BLaER1 (cell line): ENCODE measurements at regions not wholly inside any gene's neighbourhood (a gene's known extent, or its start where the extent isn't known, plus 50 kb on each side); places are given as distances from the start of the nearest gene placed in this dataset.

Source experiments
- H3K27ac ChIP-seq: shearing (Covaris generic); formaldehyde crosslinking; 2 replicates; pipeline ENCODE4 v1.8.1; 2022
- H3K27me3 ChIP-seq: shearing (Covaris generic); formaldehyde crosslinking; 2 replicates; pipeline ENCODE4 v1.8.1; 2022
- H3K36me3 ChIP-seq: shearing (Covaris generic); formaldehyde crosslinking; 2 replicates; pipeline ENCODE4 v1.8.1; 2022
- H3K4me1 ChIP-seq: shearing (Covaris generic); formaldehyde crosslinking; 2 replicates; pipeline ENCODE4 v1.8.1; 2022
- H3K4me2 ChIP-seq: shearing (Covaris generic); formaldehyde crosslinking; 2 replicates; pipeline ENCODE4 v1.8.1; 2022
- H3K4me3 ChIP-seq: shearing (Covaris generic); formaldehyde crosslinking; 2 replicates; pipeline ENCODE4 v1.8.1; 2022
- H3K9ac ChIP-seq: shearing (Covaris generic); formaldehyde crosslinking; 2 replicates; pipeline ENCODE4 v1.8.1; 2022
- H3K9me3 ChIP-seq: shearing (Covaris generic); formaldehyde crosslinking; 2 replicates; pipeline ENCODE4 v1.8.1; 2022
- H4K20me1 ChIP-seq: shearing (Covaris generic); formaldehyde crosslinking; 2 replicates; pipeline ENCODE4 v1.8.1; 2022
- Cebpa-rat ChIP-seq: shearing (Covaris generic); IDR thresholded peaks from 2 replicates; pipeline ENCODE4 v1.8.1; 2022

GRCh38 chr1:5597991-5598823 lies 394.0 kb downstream of the NPHP4 start:
- Histone ChIP-seq H4K20me1 (no peaks in the 10 kb centered on the region), H3K27ac (no peak overlapping the region), H3K4me2 (peak overlapping the region; percentile 12; the same call in 1 of the 2 replicates), H3K9ac (no peak overlapping the region), H3K4me1 (peaks cover 21% of the 10 kb centered on the region), H3K27me3 (no peaks in the 10 kb centered on the region), H3K9me3 (no peaks in the 10 kb centered on the region), H3K36me3 (no peaks in the 10 kb centered on the region), H3K4me3 (no peak overlapping the region)
- no peak for TF ChIP-seq Cebpa-rat

- Histone ChIP-seq H4K20me1 (no peaks in the 10 kb centered on the region), H3K27ac (no peak overlapping the region), H3K36me3 (no peaks in the 10 kb centered on the region), H3K9me3 (0 out of 2 replicates have a peak, but pooled peaks cover 2% of the 10 kb centered on the region), H3K4me1 (peaks cover 21% of the 10 kb centered on the region), H3K4me2 (peak overlapping the region; percentile 62), H3K4me3 (no peak overlapping the region), H3K27me3 (no peaks in the 10 kb centered on the region), H3K9ac (no peak overlapping the region)
- TF ChIP-seq Cebpa-rat = no peak
Measured at GRCh38 chr1:5597171-5597850, 394.9 kb downstream of the NPHP4 start.

- Histone ChIP-seq H3K9ac (no peak overlapping the region), H3K4me3 (no peak overlapping the region), H3K27ac (no peak overlapping the region), H3K4me1 (peaks cover 21% of the 10 kb centered on the region), H3K27me3 (no peaks in the 10 kb centered on the region), H4K20me1 (no peaks in the 10 kb centered on the region), H3K36me3 (no peaks in the 10 kb centered on the region), H3K9me3 (peaks cover 7% of the 10 kb centered on the region; the same call in 1 of the 2 replicates), H3K4me2 (peak overlapping the region; percentile 62)
- TF ChIP-seq Cebpa-rat = no peak
Measured at GRCh38 chr1:5596651-5597050, 395.6 kb downstream of the NPHP4 start.

GRCh38 chr1:5595531-5596170 lies 396.6 kb downstream of the NPHP4 start:
- H3K27me3 ChIP-seq = no peaks in the 10 kb centered on the region
- no peak for TF ChIP-seq Cebpa-rat
- H3K4me1 ChIP-seq = peaks cover 21% of the 10 kb centered on the region
- peaks cover 16% of the 10 kb centered on the region for H3K9me3 ChIP-seq
- no peak overlapping the region for H3K4me2 ChIP-seq
- no peak overlapping the region for H3K4me3 ChIP-seq
- no peaks in the 10 kb centered on the region for H4K20me1 ChIP-seq
- no peak overlapping the region for H3K27ac ChIP-seq
- no peaks in the 10 kb centered on the region for H3K36me3 ChIP-seq
- H3K9ac ChIP-seq = no peak overlapping the region

- no peak for TF ChIP-seq Cebpa-rat
- Histone ChIP-seq H3K27ac (no peak overlapping the region), H3K9me3 (peaks cover 19% of the 10 kb centered on the region), H3K4me2 (no peak overlapping the region), H4K20me1 (no peaks in the 10 kb centered on the region), H3K27me3 (no peaks in the 10 kb centered on the region), H3K36me3 (no peaks in the 10 kb centered on the region), H3K9ac (no peak overlapping the region), H3K4me3 (no peak overlapping the region), H3K4me1 (peaks cover 21% of the 10 kb centered on the region)
Measured at GRCh38 chr1:5594056-5594956, 397.9 kb downstream of the NPHP4 start.

GRCh38 chr1:5590717-5591116 lies 401.5 kb downstream of the NPHP4 start:
- peaks cover 19% of the 10 kb centered on the region for H3K9me3 ChIP-seq
- H3K27me3 ChIP-seq = no peaks in the 10 kb centered on the region
- no peak for TF ChIP-seq Cebpa-rat
- H3K4me2 ChIP-seq = no peak overlapping the region
- no peaks in the 10 kb centered on the region for H3K36me3 ChIP-seq
- no peak overlapping the region for H3K4me3 ChIP-seq
- H4K20me1 ChIP-seq = no peaks in the 10 kb centered on the region
- no peak overlapping the region for H3K9ac ChIP-seq
- no peaks in the 10 kb centered on the region for H3K4me1 ChIP-seq
- H3K27ac ChIP-seq = no peak overlapping the region

GRCh38 chr1:5586629-5587028 lies 405.6 kb downstream of the NPHP4 start:
- TF ChIP-seq Cebpa-rat = no peak
- H3K9me3 ChIP-seq = peaks cover 12% of the 10 kb centered on the region
- H3K4me2 ChIP-seq = no peak overlapping the region
- no peaks in the 10 kb centered on the region for H3K36me3 ChIP-seq
- no peaks in the 10 kb centered on the region for H3K4me1 ChIP-seq
- no peak overlapping the region for H3K9ac ChIP-seq
- no peak overlapping the region for H3K4me3 ChIP-seq
- H4K20me1 ChIP-seq = no peaks in the 10 kb centered on the region
- no peak overlapping the region for H3K27ac ChIP-seq
- H3K27me3 ChIP-seq = no peaks in the 10 kb centered on the region

- Histone ChIP-seq H3K27me3 (no peaks in the 10 kb centered on the region), H3K4me2 (no peak overlapping the region), H3K4me3 (no peak overlapping the region), H3K36me3 (no peaks in the 10 kb centered on the region), H4K20me1 (no peaks in the 10 kb centered on the region), H3K4me1 (no peaks in the 10 kb centered on the region), H3K9ac (no peak overlapping the region), H3K9me3 (no peaks in the 10 kb centered on the region), H3K27ac (no peak overlapping the region)
- TF ChIP-seq Cebpa-rat = no peak
Measured at GRCh38 chr1:5585256-5585655, 407.0 kb downstream of the NPHP4 start.

GRCh38 chr1:5580926-5581325 lies 411.3 kb downstream of the NPHP4 start:
- no peaks in the 10 kb centered on the region for H4K20me1 ChIP-seq
- H3K36me3 ChIP-seq = no peaks in the 10 kb centered on the region
- no peak overlapping the region for H3K27ac ChIP-seq
- no peak overlapping the region for H3K4me2 ChIP-seq
- no peak for TF ChIP-seq Cebpa-rat
- no peak overlapping the region for H3K4me3 ChIP-seq
- peaks cover 6% of the 10 kb centered on the region; the same call in 1 of the 2 replicates for H3K9me3 ChIP-seq
- H3K4me1 ChIP-seq = peaks cover 13% of the 10 kb centered on the region
- H3K27me3 ChIP-seq = no peaks in the 10 kb centered on the region
- H3K9ac ChIP-seq = no peak overlapping the region
